ENCODE measurements at regions not wholly inside any gene's neighbourhood (a gene's known extent, or its start where the extent isn't known, plus 50 kb on each side); places are given as distances from the start of the nearest gene placed in this dataset.

- TF ChIP-seq CHD7 (IDR thresholded peaks at IDR 0.05; ENCODE audit: insufficient replicate concordance, low read length) (no peak), JUN (IDR thresholded peaks at IDR 0.05; ENCODE audit: low read depth, low read length) (no peak), BRCA1 (IDR thresholded peaks at IDR 0.05; ENCODE audit: low read depth, low read length) (no peak)
Measured at GRCh38 chr12:114759635-114760034, 75.7 kb upstream of the TBX3 start (continued).

Data from H1 (cell line).